Large intestine (tissue), 3 donors: ENCODE measurements at regions not wholly inside any gene's neighbourhood (a gene's known extent, or its start where the extent isn't known, plus 50 kb on each side); places are given as distances from the start of the nearest gene placed in this dataset.

Experiments
- DNase-seq, 2 donors: peaks; one replicate each; pipeline versions ENCODE4 v3.0.0 to v3.0.0-alpha.2; 2013
- H3K27ac ChIP-seq: one replicate; pipeline ENCODE4 v1.5.1; 2013; ENCODE audit warnings: low read length
- H3K27me3 ChIP-seq: 2 replicates; pipeline ENCODE4 v1.6.1; 2013; ENCODE audit warnings: low read length; ENCODE audit not compliant: control insufficient read depth, insufficient read depth
- H3K36me3 ChIP-seq: 2 replicates; pipeline ENCODE4 v1.6.1; 2013; ENCODE audit warnings: low read length; ENCODE audit not compliant: control insufficient read depth, insufficient read depth
- H3K4me1 ChIP-seq: one replicate; pipeline ENCODE4 v1.6.1; 2013; ENCODE audit warnings: low read length; ENCODE audit not compliant: control insufficient read depth, insufficient read depth
- H3K4me3 ChIP-seq: one replicate; pipeline ENCODE4 v1.5.1; 2013; ENCODE audit warnings: low read length
- H3K9me3 ChIP-seq: one replicate; pipeline ENCODE4 v1.6.1; 2013; ENCODE audit warnings: mild to moderate bottlenecking, low read depth, low read length, moderate library complexity; ENCODE audit not compliant: control insufficient read depth
- WGBS: methylation state at CpG from one replicate; pipeline ENCODE4 v1.1.5; 2013; ENCODE audit warnings: low lambda C conversion rate; ENCODE audit not compliant: insufficient coverage; 5-methylcytosine and 5-hydroxymethylcytosine counted together

DNA sequence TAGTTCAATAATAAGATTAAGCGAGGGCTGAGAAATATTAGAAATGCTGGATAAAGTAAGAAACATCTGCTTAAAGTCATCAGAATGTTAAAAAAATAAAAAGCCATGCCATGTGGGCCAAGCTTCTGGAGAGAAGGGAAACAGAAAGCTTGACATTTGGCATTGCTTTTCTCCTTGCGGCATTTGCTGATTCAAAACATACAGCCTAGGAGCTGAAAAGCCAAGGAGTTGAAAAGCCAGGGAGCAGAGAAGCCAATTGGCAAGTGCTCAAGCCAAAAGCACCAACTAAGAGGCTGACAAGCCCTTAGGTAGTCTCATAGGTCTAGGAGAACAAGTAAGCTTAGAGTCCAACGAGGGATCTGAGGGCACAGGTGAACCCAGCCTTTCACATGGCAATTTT lies 754.3 kb downstream of the TLE4 start:
- DNase-seq, result no peak
- Histone ChIP-seq H3K27me3 (no peaks in the 10 kb centered on the region), H3K36me3 (no peaks in the 10 kb centered on the region), H3K27ac (no peak overlapping the region), H3K9me3 (no peaks in the 10 kb centered on the region), H3K4me3 (no peak overlapping the region), H3K4me1 (no peaks in the 10 kb centered on the region)
- 80% methylated on average over 1 of the region's 3 CpGs for WGBS

DNA sequence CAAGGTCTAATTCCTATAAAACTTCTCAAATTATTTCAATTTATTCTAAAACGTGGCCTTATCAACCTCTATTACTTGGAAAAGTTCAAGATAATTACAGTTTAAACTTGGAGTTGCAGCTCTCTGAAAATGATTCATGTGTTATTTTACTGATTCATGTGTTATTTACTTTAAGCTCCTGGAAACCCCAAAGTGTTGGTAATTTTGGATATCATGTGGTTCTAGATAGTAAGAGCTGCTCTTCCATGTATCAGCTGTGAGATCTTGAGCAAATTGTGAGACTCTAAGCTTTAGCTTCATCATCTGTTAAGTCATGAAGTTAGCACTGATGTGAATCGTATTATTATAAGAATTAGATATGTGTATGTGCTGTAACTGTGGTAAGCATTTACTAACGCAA lies 749.2 kb downstream of the TLE4 start:
- Histone ChIP-seq H3K36me3 (no peaks in the 10 kb centered on the region), H3K27me3 (no peaks in the 10 kb centered on the region), H3K27ac (no peak overlapping the region), H3K4me1 (no peaks in the 10 kb centered on the region), H3K4me3 (no peak overlapping the region), H3K9me3 (no peaks in the 10 kb centered on the region)
- 90% methylated on average over 2 of the region's 3 CpGs for WGBS
- no peak for DNase-seq

DNA sequence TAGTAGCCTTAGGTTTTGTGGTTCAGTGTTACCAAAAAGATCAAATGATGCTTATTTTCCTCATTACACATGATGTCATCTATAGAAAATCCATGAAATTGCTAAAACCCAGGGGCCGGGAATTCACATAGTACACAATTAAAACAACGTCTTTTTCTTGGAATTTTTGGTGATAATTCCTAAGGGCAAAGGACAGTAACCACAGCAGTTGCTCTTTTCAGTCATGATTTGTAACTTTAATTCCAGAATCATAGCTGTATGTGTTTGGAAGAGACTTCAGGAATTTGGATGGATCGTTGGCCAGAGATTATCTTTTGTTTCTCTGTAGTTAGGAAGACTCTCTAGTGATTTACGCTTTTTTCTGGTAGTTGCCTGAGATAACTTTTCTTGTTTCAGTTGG lies 748.7 kb downstream of the TLE4 start:
- Histone ChIP-seq H3K9me3 (no peaks in the 10 kb centered on the region), H3K4me1 (no peaks in the 10 kb centered on the region), H3K27ac (no peak overlapping the region), H3K27me3 (no peaks in the 10 kb centered on the region), H3K36me3 (no peaks in the 10 kb centered on the region), H3K4me3 (no peak overlapping the region)
- WGBS, result 88% methylated on average over 1 of the region's 4 CpGs
- no peak for DNase-seq

DNA sequence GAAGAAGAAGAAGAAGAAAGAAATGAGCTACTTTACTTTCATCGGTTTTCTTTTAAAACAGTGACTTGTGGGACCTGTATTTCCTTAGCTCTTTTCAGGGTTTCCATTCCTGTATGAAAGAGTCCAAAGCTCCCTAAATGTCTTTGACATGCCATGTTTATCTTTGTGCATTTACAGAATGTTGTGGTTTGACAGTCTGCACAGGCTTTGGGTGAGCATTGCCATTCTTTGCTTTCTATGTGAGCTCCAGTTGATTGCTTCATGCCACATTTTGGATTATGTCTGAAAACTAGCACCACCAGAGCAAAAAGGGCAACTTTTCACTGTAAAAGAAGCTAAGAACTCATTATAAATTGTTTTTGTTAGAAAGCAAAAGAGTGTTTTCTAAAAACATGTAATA lies 733.4 kb downstream of the TLE4 start:
- no peaks in the 10 kb centered on the region for H3K4me1 ChIP-seq
- H3K4me3 ChIP-seq, result no peak overlapping the region
- H3K9me3 ChIP-seq, result no peaks in the 10 kb centered on the region
- no peaks in the 10 kb centered on the region for H3K27me3 ChIP-seq
- H3K36me3 ChIP-seq, result no peaks in the 10 kb centered on the region
- no peak for DNase-seq
- WGBS, result no CpG with 5 or more reads among the region's 1 CpG
- no peak overlapping the region for H3K27ac ChIP-seq

DNA sequence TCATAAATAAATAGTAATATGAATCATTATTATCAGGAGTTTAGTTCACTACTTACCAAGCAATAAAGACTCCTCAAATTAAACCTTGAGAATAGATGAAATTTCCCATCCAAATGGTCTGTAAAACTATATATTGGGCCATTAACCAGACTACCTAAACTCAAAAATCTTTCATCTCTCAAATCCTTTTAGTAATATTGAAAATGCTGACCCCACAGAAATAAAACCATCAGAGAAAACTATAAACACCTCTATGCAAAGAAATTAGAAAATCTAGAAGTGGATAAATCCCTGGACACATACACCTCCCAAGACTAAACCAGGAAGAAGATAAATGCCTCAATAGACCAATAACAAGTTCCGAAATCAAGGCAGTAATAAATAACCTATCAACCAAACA lies 723.2 kb downstream of the TLE4 start:
- H3K27me3 ChIP-seq, result no peaks in the 10 kb centered on the region
- H3K9me3 ChIP-seq, result no peaks in the 10 kb centered on the region
- H3K27ac ChIP-seq, result no peak overlapping the region
- no peaks in the 10 kb centered on the region for H3K36me3 ChIP-seq
- no peak for DNase-seq
- no peaks in the 10 kb centered on the region for H3K4me1 ChIP-seq
- no CpG with 5 or more reads among the region's 1 CpG for WGBS
- H3K4me3 ChIP-seq, result no peak overlapping the region

DNA sequence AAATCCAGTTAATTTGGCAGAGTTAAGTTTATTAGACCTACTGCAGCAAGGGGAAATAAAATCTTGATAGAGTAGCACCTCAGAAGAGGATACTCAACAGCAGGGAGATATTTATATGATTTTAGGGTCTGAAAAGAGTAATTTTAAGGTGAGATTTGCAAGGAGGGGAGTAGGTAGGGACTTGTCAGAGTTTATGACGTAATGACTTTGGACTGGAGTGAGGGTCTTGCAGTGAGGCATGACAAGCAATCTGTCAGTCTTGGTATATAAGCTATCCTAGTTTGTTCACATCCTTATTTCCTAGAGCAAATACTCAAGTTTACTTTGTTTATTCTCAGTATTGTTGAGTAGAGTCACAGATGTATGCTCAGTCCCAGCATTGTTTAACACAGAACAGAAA lies 722.6 kb downstream of the TLE4 start:
- no CpG with 5 or more reads among the region's 1 CpG for WGBS
- Histone ChIP-seq H3K9me3 (no peaks in the 10 kb centered on the region), H3K4me1 (no peaks in the 10 kb centered on the region)

DNA sequence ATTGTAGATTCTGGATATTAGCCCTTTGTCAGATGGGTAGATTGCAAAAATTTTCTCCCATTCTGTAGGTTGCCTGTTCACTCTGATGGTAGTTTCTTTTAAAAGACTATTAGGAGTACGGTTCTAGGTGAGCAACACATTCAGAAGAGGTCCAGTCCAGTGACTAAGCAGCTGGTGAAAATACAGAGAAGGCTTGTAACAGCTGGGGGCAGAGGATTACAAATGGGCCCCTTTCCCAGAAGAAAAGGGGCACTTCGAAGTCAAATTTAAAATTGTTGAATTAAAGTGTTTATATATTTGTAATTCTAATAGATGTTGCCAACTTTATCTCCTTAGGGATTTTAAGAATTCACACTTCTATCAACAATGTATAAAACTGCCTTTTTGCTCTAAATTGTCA lies 720.5 kb downstream of the TLE4 start:
- H3K27me3 ChIP-seq, result no peaks in the 10 kb centered on the region
- DNase-seq, result no peak
- no peak overlapping the region for H3K27ac ChIP-seq
- H3K9me3 ChIP-seq, result no peaks in the 10 kb centered on the region
- H3K36me3 ChIP-seq, result no peaks in the 10 kb centered on the region
- WGBS, result no CpG with 5 or more reads among the region's 2 CpGs
- H3K4me3 ChIP-seq, result no peak overlapping the region
- H3K4me1 ChIP-seq, result no peaks in the 10 kb centered on the region

More for the DNA sequence above, 722.6 kb downstream of the TLE4 start:
- Histone ChIP-seq H3K27me3 (no peaks in the 10 kb centered on the region), H3K27ac (no peak overlapping the region), H3K36me3 (no peaks in the 10 kb centered on the region), H3K4me3 (no peak overlapping the region)
- DNase-seq, result no peak

DNA sequence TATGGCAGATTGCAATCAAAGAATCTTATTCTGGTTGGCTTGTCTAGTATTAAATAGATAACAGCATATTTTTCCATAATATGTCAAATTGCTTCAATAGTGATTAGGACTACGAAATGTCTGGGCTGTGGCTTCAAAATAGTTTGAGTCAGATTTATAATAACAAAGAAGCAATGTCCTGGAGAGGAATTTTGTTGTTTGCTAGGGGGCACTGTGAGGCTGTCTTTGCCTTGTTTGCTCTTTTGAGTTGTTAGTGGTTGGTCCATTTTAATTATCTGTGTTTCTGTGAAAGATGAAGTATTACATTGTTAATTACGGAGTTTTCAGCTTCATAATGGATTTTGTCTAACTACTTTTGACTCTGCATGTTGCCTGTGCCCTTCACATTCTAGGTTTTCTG lies 713.6 kb downstream of the TLE4 start:
- no peaks in the 10 kb centered on the region for H3K27me3 ChIP-seq
- WGBS, result no CpG with 5 or more reads among the region's 2 CpGs
- DNase-seq, result no peak

DNA sequence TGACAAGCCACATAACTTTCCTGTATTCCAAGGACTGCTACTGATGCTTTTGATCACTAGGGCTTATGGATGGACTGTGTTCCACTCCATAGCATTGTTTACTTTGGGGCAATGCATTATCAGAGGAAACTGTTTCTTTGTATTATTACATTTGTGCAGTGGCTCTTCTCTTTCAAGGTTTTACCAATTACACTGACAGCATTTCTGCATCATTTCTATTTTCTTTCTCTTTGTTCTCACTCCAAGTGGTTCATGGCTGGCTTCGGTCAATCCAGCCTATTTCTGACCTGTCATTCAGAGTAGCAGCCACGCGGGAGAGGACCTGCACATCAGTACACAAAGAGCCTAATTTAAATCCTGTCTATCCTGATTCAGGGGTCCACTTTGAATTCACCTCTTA lies 711.0 kb downstream of the TLE4 start:
- H3K9me3 ChIP-seq, result no peaks in the 10 kb centered on the region
- no peaks in the 10 kb centered on the region for H3K27me3 ChIP-seq
- DNase-seq, result no peak
- WGBS, result 100% methylated on average over 1 of the region's 3 CpGs
- no peak overlapping the region for H3K4me3 ChIP-seq
- H3K36me3 ChIP-seq, result no peaks in the 10 kb centered on the region
- no peak overlapping the region for H3K27ac ChIP-seq
- H3K4me1 ChIP-seq, result no peaks in the 10 kb centered on the region

More for the DNA sequence above, 713.6 kb downstream of the TLE4 start:
- H3K27ac ChIP-seq, result no peak overlapping the region
- H3K9me3 ChIP-seq, result no peaks in the 10 kb centered on the region
- H3K36me3 ChIP-seq, result no peaks in the 10 kb centered on the region
- no peak overlapping the region for H3K4me3 ChIP-seq
- H3K4me1 ChIP-seq, result no peaks in the 10 kb centered on the region

DNA sequence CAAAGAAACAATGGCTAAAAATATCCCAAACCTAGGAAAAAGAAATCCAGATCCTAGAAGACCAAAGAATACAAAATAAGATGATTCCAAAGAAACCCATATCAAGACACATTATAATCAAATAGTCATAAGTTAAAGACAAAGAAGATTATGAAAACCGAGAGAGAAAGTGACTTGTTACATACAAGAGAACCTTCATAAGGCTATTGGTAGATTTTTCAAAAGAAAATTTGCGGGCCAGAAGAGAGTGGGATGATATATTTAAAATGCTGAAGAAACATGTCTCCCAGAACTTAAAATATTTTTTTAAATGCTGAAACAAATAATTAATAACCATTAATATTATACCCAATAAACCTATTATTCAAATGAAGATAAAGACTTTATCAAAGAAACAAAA lies 687.3 kb downstream of the TLE4 start:
- H3K27me3 ChIP-seq, result no peaks in the 10 kb centered on the region
- no peaks in the 10 kb centered on the region for H3K9me3 ChIP-seq
- H3K4me1 ChIP-seq, result no peaks in the 10 kb centered on the region
- no CpG with 5 or more reads among the region's 2 CpGs for whole genome bisulfite sequencing
- no peak overlapping the region for H3K27ac ChIP-seq
- no peak overlapping the region for H3K4me3 ChIP-seq
- DNase-seq, result no peak
- H3K36me3 ChIP-seq, result no peaks in the 10 kb centered on the region

DNA sequence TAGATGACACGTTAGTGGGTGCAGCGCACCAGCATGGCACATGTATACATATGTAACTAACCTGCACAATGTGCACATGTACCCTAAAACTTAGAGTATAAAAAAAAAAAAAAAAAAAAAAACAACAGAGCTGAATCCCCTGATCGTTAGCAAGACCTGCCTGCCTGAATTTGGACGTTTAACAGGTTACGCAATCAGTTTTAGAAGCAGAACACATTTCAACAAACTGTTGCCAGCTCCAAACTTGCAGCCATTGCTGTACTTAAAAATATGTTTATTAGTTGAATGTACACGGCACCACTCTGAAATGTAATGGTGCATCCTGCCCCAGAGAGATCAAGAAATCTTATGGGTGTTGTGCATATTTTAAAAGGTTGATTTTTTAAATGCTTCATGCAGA lies 680.0 kb downstream of the TLE4 start:
- Histone ChIP-seq H3K9me3 (peaks cover 2% of the 10 kb centered on the region), H3K27ac (no peak overlapping the region), H3K36me3 (no peaks in the 10 kb centered on the region), H3K4me1 (no peaks in the 10 kb centered on the region), H3K4me3 (no peak overlapping the region), H3K27me3 (no peaks in the 10 kb centered on the region)
- WGBS, result no CpG with 5 or more reads among the region's 6 CpGs
- no peak for DNase-seq
